Activated B cell treated with CpG ODN at 0.5 μM for 24 hours (primary cell): ENCODE measurements at regions not wholly inside any gene's neighbourhood (a gene's known extent, or its start where the extent isn't known, plus 50 kb on each side); places are given as distances from the start of the nearest gene placed in this dataset.

Experiments used
- ATAC-seq: fragments of 200-7000 bp; cut with Tn5 transposase; one replicate; pipeline ENCODE4 v1.10.0; 2021; ENCODE audit warnings: low read depth, mild to moderate bottlenecking, moderate library complexity
- CTCF ChIA-PET: fragments of 350-600 bp; sonication (Branson Sonifier 250); formaldehyde crosslinking; loops from one replicate; lab custom pipeline; 2021; ENCODE audit warnings: antibody characterized with exemption; lab: Charles Lee
- POLR2A ChIA-PET: fragments of 350-600 bp; sonication (Branson Sonifier 250); formaldehyde crosslinking; loops from one replicate; lab custom pipeline; 2021; ENCODE audit warnings: antibody characterized with exemption; lab: Charles Lee
- DNase-seq: peaks from one replicate; pipeline ENCODE4 v3.0.0; 2022
- H3K27ac Mint-ChIP-seq: one replicate; pipeline ENCODE4 v1.8.0; 2020; ENCODE audit warnings: mixed read lengths
- H3K27me3 Mint-ChIP-seq: one replicate; pipeline ENCODE4 v1.8.0; 2021; ENCODE audit warnings: mixed read lengths
- H3K36me3 Mint-ChIP-seq: one replicate; pipeline ENCODE4 v1.8.0; 2021; ENCODE audit warnings: low read depth, mixed read lengths
- H3K4me1 Mint-ChIP-seq: one replicate; pipeline ENCODE4 v1.8.0; 2021; ENCODE audit warnings: mixed read lengths
- H3K4me3 Mint-ChIP-seq: one replicate; pipeline ENCODE4 v1.8.0; 2020; ENCODE audit warnings: mild to moderate bottlenecking, mixed read lengths
- H3K9me3 Mint-ChIP-seq: one replicate; pipeline ENCODE4 v1.8.0; 2020; ENCODE audit warnings: mixed read lengths
- intact Hi-C: fragments of 100-400 bp; cut with micrococcal nuclease; formaldehyde crosslinking; loops from one replicate; pipeline ENCODE4 v1.15.1; 2024
- TF ChIP-seq, protein P1 (sequence below): fragments of 200-600 bp; IDR thresholded peaks from one replicate; pipeline ENCODE4 v1.8.0; 2022; ENCODE audit warnings: antibody characterized with exemption, mild to moderate bottlenecking

DNA sequence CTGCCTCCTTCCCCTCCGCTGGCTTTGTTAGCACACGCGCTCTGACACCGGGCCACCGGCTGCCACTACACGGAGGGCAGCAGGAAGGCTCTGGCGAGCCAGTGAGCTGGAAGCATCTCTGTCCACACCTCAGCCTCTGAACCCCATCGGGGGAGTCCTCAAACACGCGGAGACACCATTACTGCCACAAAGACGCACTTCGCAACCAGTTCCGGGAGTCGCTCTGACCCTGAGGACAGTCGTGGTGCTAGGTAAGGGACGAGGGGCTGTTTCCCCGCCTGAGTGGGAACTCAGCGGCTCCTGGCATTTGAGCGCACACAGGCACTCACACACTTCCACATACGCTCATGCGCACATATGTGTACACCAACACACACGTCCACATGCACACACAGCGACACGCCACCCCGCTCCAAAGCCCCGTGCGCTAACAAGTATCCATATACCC is 160.0 kb downstream of the C9orf152 start:
- Mint-ChIP-seq H3K27ac (peak overlapping the region; percentile 91), H3K9me3 (peaks cover 2% of the 10 kb centered on the region), H3K4me1 (peaks cover 50% of the 10 kb centered on the region), H3K36me3 (peaks cover 40% of the 10 kb centered on the region), H3K27me3 (no peaks in the 10 kb centered on the region), H3K4me3 (peak overlapping the region; percentile 99)
- intact Hi-C loops, result loop anchor here (1.0 to 2.0 kb wide), 7 partner anchors 15 to 141 kb away; no protein-coding TSS in a partner anchor
- ChIA-PET POLR2A (interaction anchor here (0.9 to 12.0 kb wide), 9 partner anchors 10 to 141 kb away, joined by 3 to 412 read pairs (median 5); no protein-coding TSS in a partner anchor), CTCF (interaction anchor here (1.0 to 1.1 kb wide), 2 partner anchors 75 to 81 kb away, joined by 3 to 4 read pairs; no protein-coding TSS in a partner anchor)
- peak; percentile 47 for ATAC-seq
- TF ChIP-seq, protein P1, sequence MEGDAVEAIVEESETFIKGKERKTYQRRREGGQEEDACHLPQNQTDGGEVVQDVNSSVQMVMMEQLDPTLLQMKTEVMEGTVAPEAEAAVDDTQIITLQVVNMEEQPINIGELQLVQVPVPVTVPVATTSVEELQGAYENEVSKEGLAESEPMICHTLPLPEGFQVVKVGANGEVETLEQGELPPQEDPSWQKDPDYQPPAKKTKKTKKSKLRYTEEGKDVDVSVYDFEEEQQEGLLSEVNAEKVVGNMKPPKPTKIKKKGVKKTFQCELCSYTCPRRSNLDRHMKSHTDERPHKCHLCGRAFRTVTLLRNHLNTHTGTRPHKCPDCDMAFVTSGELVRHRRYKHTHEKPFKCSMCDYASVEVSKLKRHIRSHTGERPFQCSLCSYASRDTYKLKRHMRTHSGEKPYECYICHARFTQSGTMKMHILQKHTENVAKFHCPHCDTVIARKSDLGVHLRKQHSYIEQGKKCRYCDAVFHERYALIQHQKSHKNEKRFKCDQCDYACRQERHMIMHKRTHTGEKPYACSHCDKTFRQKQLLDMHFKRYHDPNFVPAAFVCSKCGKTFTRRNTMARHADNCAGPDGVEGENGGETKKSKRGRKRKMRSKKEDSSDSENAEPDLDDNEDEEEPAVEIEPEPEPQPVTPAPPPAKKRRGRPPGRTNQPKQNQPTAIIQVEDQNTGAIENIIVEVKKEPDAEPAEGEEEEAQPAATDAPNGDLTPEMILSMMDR, result no peak
- peak; percentile 53 for DNase-seq

DNA sequence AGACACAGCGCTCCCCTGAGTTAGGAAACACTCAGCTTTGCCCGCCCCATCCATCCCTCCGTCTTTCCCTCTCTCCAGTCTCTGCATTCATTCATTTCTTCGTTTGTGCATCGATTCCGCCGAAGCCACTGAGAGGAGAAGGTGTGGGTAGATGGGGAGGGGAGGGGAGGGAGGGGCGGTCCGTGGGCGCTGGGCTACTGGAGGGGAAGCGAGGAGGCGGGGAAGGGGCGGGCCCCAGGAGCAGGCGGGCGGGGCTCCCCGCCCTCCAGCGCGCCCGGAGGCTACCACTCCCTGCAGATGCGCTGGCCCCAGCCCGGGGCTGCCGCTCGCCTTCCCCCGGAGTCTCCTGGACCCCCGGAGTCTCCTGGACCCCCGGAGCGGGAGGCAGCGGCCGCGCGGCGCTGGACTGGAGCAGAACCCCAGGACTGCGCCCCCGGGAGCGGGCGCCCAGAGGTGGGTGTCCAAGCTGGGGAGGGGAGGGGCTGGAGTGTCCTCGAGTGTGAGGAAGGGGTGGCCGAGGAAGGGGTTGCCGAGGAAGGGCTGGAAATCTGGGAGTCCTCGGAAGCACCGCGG is 159.5 kb downstream of the C9orf152 start:
- POLR2A ChIA-PET, result interaction anchor here (1.0 to 12.0 kb wide), 13 partner anchors 9 to 141 kb away, joined by 3 to 412 read pairs (median 8); no protein-coding TSS in a partner anchor
- H3K27ac Mint-ChIP-seq, result peak overlapping the region; percentile 91
- DNase-seq (peak; percentile 85), ATAC-seq (peak; percentile 94)
- H3K4me1 Mint-ChIP-seq, result peaks cover 54% of the 10 kb centered on the region
- H3K9me3 Mint-ChIP-seq, result peaks cover 2% of the 10 kb centered on the region
- TF ChIP-seq, protein P1, result no peak
- no peaks in the 10 kb centered on the region for H3K27me3 Mint-ChIP-seq
- H3K4me3 Mint-ChIP-seq, result peak overlapping the region; percentile 99
- CTCF ChIA-PET, result interaction anchor here (1.0 to 4.1 kb wide), 4 partner anchors 82 to 145 kb away, joined by 4 to 25 read pairs (median 7); no protein-coding TSS in a partner anchor
- intact Hi-C loops, result loop anchor here (1.0 to 2.0 kb wide), 6 partner anchors 74 to 142 kb away; no protein-coding TSS in a partner anchor
- peaks cover 42% of the 10 kb centered on the region for H3K36me3 Mint-ChIP-seq

DNA sequence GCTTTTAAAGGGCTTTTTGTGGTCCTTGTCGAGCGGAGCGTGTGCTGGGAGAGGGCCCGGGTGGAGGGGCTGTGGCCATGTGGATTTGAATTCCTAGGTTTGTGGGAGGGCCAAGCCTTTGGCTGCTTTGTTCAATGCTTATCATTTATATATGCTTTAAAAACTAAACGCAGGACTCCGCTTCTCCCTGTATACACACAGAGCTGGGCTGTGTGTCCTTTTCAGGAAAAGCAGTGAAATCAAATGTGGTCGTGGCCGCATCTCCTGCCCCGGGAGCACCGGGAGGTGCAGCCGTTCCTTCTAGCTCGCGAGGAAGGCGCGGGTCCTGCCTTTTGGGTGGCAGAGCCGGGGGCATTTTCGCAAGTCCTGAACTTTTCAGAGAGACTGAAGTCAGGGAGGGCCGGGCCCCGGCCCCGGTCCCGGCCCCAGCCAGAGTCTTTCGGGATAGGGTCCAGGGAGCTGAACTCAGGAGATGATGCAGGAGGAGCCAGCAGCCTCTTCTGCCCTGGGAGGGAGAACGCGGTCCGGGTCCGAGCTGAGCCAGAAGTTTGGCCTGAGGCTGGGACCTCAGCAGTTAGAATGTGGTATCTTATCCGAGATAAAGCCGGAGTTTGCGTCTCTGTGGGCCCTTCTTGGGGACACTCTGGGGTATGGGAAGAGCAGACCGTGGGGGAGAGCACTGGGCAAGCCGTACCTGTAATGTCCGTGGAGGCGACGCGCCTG is 158.8 kb downstream of the C9orf152 start:
- ATAC-seq, result peak; percentile 2
- TF ChIP-seq, protein P1, result no peak
- H3K27ac Mint-ChIP-seq, result peak overlapping the region; percentile 80
- H3K36me3 Mint-ChIP-seq, result peaks cover 46% of the 10 kb centered on the region
- DNase-seq, result peak; percentile 30
- peaks cover 58% of the 10 kb centered on the region for H3K4me1 Mint-ChIP-seq
- CTCF ChIA-PET, result interaction anchor here (1.1 to 4.1 kb wide), 5 partner anchors 80 to 146 kb away, joined by 3 to 25 read pairs (median 6); no protein-coding TSS in a partner anchor
- H3K4me3 Mint-ChIP-seq, result peak overlapping the region; percentile 99
- intact Hi-C loops, result loop anchor here (1.0 to 2.0 kb wide), 8 partner anchors 9 to 207 kb away; partner anchors contain the start of gene TXN
- POLR2A ChIA-PET, result interaction anchor here (0.9 to 12.0 kb wide), 16 partner anchors 9 to 142 kb away, joined by 3 to 412 read pairs (median 6); no protein-coding TSS in a partner anchor
- H3K9me3 Mint-ChIP-seq, result no peaks in the 10 kb centered on the region
- H3K27me3 Mint-ChIP-seq, result no peaks in the 10 kb centered on the region

DNA sequence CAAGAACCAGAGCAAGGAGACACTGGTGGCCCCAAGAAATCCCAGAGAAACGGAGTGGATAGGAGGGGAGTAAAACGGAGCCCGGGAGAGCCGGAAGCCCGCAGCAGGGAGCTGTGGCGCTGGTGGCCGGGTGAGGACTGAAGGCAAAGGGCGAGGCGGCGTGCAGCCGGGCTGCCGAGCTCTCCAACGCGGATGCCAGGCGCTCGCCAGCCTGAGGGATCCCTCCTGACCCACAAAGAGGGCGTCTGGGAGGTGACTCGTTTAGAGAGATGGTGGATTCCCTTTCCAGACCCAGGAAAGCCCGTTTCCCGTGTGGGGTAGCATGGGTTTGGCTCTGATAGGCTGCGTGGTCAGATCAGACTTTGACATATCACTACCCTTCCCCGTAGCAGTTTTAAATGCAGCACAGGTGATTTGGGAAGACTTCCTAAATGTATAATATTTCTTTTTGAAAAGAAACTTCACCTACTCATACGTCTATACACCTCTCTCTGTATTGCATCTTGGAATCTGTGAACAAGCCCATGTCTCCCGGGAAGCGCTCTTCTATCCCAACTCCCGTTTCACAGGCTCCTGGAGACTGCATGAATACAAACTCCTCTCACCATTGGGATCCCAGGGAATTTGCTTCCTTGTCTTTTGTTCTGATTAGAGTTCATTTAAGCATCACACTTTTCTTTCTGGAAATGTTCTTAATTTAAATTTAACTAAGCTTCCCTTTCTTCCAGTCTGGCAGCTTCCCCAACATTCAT is 158.1 kb downstream of the C9orf152 start:
- DNase-seq (peak; percentile 28), ATAC-seq (no peak)
- ChIA-PET CTCF (interaction anchor here (1.1 to 4.1 kb wide), 5 partner anchors 81 to 146 kb away, joined by 3 to 25 read pairs (median 6); no protein-coding TSS in a partner anchor), POLR2A (interaction anchor here (0.9 to 12.0 kb wide), 16 partner anchors 8 to 143 kb away, joined by 3 to 412 read pairs (median 6); no protein-coding TSS in a partner anchor)
- no peaks in the 10 kb centered on the region for H3K27me3 Mint-ChIP-seq
- H3K4me1 Mint-ChIP-seq, result peaks cover 58% of the 10 kb centered on the region
- H3K36me3 Mint-ChIP-seq, result peaks cover 50% of the 10 kb centered on the region
- no peaks in the 10 kb centered on the region for H3K9me3 Mint-ChIP-seq
- TF ChIP-seq, protein P1, result no peak
- H3K27ac Mint-ChIP-seq, result peak overlapping the region; percentile 80
- peak overlapping the region; percentile 99 for H3K4me3 Mint-ChIP-seq
- intact Hi-C loops, result loop anchor here (1.0 to 2.0 kb wide), 7 partner anchors 8 to 206 kb away; partner anchors contain the start of gene TXN
